Amygdala (tissue), 56 donors: ENCODE measurements at regions not wholly inside any gene's neighbourhood (a gene's known extent, or its start where the extent isn't known, plus 50 kb on each side); places are given as distances from the start of the nearest gene placed in this dataset.
"Not testable (repeated sequence)": the region's sequence is repeated elsewhere in the genome, so short reads cannot be mapped to it uniquely, and the experiment has no call there.

Experiments
- DNase-seq, 56 donors: peaks; one replicate each; lab custom pipeline; 2025; lab: John Stamatoyannopoulos, UW

- DNase-seq, result no peak
Observed at GRCh38 chr5:36388288-36388687, 86.6 kb upstream of the RANBP3L start.

GRCh38 chr5:36389245-36389644 is 87.5 kb upstream of the RANBP3L start:
- DNase-seq, result peak in 11 of 56 donors; percentile 1 to 39 (median 9)

DNA sequence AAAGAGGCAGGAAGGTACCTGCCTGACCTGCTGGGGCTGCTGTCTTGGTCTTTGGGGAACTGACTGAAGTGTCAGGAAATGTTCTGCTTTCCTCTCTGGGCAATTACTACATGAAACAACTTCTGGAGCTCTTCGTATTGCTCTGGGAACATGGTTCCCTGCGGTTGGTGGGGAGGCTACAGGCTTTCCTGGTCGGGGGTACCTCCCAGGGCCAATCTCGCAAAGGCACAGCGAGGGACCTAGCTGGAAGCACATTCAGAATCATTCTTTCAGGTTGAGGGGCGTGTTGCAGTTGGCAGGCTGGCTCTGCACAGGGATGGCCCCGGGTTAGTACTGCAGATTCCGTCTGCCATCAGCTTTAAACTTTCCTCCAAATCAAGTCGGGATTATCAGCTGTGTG is 88.9 kb upstream of the RANBP3L start:
- no peak for DNase-seq

DNA sequence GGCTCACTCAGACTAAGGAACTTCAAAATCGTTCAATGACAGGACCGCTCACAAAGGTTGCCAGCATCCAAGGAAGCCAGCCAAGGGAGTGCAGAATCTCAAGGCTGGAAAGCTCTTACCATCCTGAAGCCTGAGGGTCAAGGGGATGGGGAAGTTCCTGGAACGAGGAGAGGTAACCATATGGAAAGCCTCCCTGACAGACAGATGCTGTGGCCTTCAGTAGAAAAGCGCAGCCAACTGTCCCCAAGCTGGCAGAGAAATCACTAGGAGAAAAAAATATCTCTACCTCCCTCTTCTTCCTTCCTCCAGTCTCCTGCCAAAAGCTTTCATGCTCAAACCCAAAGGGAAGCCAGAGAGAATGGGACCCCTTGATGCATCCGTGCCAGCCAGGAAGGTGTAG is 90.5 kb upstream of the RANBP3L start:
- DNase-seq, result no peak

GRCh38 chr5:36392818-36393217 is 91.1 kb upstream of the RANBP3L start:
- no peak for DNase-seq

DNA sequence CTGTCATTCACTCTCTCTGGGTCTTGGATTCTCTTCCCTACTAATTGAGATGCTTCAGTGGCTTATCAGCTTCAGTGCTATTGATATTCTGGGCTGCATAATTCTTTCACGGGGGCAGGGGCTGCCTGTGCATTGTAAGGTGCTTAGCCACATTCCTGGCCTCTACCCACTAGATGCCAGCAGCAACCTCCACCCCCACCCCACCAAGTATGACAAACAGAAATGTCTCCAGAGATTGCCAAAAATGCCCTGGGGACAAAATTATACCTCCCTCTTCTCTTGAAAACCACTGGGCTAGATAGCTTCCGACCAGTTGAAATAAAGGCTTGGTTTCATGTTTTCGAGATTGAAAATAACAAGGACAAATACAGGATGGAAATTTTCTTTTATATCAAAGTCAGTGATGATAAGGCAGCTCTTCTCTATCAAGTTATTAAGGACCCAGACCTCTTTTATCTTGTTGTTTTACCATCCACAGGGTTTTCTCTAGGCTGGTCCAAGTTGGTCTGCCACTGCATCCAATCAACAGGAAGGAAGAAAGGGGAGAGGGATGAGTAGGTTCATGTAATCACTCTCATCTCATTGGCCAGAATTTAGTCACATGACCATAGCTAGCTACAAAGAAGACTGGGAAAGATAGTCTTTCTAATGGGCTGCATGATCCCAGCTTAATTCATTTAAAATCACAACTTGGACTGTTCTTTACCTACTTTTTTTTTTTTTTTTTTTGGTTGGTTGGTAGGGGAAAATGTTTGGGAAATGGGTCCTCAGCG is 92.1 kb upstream of the RANBP3L start:
- DNase-seq, result no peak

GRCh38 chr5:36395260-36395659 is 93.6 kb upstream of the RANBP3L start:
- DNase-seq, result no peak

GRCh38 chr5:36395947-36396346 is 94.2 kb upstream of the RANBP3L start:
- DNase-seq, result not testable (repeated sequence)

DNA sequence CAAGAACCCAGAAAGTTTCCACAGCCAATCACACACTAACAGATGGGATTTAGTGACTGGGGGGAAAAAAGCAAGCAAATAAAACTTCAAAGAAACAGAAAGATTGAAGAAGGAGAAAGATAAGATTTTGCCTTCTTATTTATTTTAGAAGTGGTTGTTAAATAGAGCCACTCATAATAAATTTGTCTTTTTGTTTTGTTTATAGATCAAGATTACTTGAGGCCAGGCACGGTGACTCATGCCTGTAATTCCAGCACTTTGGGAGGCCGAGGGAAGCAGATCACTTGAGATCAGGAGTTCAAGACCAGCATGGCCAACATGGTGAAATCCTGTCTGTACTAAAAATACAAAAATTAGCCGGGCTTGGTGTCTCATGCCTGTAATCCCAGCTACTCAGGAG is 94.9 kb upstream of the RANBP3L start:
- no peak for DNase-seq

- no peak for DNase-seq
Observed at GRCh38 chr5:36397901-36398536, 96.3 kb upstream of the RANBP3L start.

GRCh38 chr5:36402512-36402906 is 100.8 kb upstream of the RANBP3L start:
- no peak for DNase-seq

DNA sequence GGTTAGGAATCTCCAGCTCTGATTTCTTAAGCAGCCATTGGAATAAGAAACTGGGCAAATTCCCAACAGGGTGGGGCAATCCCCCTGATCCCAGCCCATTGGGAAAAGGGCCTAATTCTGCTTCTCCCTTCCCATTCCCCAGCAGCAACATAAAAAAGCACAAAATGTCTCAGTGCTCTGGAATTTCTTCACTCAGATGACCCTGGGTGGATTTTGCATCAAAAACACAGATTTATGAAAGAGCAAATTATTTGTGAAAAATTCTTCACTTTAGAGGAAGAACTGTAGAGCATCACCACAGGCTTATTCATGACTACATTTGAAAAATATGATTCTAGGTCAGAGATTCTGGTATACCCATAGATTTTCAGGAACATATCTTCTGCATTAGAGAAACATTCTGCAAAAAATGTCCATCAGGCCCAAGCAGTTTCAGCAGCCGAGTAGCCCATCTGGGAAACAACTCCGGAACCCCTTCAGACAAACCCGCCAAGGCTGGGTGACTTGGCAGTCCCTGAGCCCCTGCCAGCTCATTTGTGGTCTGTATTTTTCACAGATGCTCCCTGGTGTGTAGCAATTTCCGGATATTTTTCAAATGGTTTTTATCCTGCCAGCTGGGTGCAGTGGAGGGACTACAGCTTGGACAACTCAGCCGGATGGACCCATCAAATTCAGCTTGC is 102.1 kb upstream of the RANBP3L start:
- peak in 4 of 56 donors; percentile 4 to 13 (median 10) for DNase-seq

DNA sequence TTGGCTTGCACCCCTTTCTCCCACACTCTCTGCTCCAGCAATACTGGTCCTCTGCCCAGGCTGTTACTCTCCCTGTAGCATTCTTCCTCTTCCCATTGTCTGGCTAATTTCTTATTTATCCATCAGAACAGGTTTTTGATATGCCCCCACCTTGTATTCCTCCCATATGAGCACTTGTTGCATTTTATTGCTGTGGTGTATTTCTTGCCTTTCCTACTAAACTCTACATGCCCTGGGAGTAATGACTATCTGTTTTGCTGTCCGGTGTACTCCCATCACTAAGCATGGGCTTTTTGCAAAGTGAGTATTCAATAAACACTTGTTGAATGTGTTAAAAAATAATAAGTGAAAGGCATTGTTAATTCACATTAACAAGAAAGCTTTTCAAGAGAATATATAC is 104.3 kb upstream of the RANBP3L start:
- DNase-seq, result no peak

- DNase-seq, result no peak
Observed at GRCh38 chr5:36407396-36407795, 105.7 kb upstream of the RANBP3L start.

GRCh38 chr5:36409711-36410110 is 108.0 kb upstream of the RANBP3L start:
- not testable (repeated sequence) for DNase-seq

GRCh38 chr5:36410672-36411071 is 109.0 kb upstream of the RANBP3L start:
- DNase-seq, result not testable (repeated sequence)

DNA sequence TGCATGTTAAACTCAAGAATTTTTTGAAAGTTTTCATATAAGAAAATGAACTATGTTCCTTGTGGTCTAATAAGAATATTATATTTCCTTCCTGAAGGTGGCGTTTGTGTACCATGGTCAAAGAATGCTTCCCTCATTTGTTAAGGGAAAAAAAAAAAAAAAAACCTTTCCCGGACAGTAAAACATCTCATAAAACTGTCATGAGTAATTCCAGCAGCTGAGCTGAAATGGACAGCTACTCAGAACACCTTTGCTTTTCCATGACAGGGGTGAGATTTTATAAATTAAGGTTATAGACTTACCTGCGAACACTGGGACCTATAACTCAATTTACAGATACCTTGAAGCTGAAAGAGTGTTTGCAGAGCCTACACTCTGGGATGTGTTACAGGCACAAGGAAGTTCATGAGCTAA is 113.2 kb upstream of the RANBP3L start:
- peak in 1 of 56 donors; percentile 4 for DNase-seq

DNA sequence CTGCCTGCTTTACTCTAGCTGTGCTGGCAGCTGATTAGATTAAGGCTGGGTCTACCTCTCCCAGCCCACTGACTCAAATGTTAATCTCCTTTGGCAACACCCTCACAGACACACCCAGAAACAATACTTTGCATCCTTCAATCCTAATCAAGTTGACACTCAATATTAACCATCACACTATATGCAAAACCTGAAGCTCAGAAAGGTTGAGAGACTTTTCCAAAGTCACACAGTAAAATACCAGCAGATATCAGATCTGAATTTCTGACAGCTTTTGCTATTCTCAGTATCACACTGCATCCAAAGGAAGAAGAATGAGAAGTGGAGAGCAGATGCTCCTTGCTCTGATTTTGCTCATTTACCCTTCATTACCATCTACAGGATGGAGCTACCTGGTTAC is 114.9 kb upstream of the RANBP3L start:
- DNase-seq, result no peak

DNA sequence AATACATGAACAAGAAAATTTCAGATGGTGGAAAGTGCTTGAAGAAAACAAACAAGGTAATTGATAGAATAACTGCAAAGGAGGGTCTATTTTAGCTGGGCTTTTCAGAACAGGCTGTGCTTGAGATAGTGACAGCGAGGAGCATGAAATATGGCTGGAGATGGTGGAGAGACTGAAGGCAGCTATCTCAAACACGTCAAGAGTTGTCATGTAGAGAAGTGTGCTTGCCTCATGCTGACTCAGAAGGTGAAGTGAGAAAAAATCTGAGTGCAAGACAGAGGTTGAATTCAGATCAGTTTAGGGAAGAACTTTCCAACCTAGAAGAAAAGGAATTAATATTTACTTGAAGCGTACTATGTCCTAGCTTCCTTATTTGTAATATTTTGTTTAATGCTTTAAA is 115.5 kb upstream of the RANBP3L start:
- no peak for DNase-seq

DNA sequence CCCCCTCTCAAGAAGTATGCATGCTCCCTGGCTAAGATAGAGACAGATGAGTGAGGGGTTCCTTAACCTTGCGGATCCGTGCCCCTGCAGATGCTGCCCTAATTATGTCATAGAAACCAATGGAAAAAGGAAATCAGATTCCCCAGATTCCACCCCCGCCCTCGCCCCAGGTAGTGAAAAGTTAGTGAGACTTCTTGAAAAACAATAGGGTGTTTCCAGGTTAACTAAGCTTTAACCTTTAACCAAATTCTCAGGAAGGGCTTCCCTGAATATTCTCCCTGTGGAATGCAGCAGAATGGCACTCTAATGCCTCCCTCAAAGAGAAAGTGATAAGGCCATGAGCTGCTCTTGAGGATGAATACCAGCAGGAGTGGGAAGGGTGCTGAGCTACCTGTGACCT is 116.0 kb upstream of the RANBP3L start:
- DNase-seq, result no peak

- no peak for DNase-seq
Observed at GRCh38 chr5:36418152-36418979, 116.7 kb upstream of the RANBP3L start.
